NCI-H524 (cell line): ENCODE measurements at regions not wholly inside any gene's neighbourhood (a gene's known extent, or its start where the extent isn't known, plus 50 kb on each side); places are given as distances from the start of the nearest gene placed in this dataset.
"Not testable (repeated sequence)": the region's sequence is repeated elsewhere in the genome, so short reads cannot be mapped to it uniquely, and the experiment has no call there.

Experiments
- DNase-seq, 2 experiments: peaks; one replicate each; lab custom pipeline; 2025; lab: John Stamatoyannopoulos, UW

- DNase-seq = no peak
Observed at GRCh38 chr22:22193923-22194322, 50.7 kb upstream of the VPREB1 start.

DNA sequence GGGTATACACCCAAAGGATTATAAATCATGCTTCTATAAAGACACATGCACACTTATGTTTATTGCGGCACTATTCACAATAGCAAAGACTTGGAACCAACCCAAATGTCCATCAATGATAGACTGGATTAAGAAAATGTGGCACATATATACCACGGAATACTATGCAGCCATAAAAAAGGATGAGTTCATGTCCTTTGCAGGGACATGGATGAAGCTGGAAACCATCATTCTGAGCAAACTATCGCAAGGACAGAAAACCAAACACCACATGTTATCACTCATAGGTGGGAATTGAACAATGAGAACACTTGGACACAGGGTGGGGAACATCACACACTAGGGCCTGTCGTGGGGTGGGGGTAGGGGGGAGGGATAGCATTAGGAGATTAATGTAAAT lies 51.1 kb upstream of the VPREB1 start:
- DNase-seq = not testable (repeated sequence)

GRCh38 chr22:22193006-22193405 lies 51.6 kb upstream of the VPREB1 start:
- DNase-seq = not testable (repeated sequence)

DNA sequence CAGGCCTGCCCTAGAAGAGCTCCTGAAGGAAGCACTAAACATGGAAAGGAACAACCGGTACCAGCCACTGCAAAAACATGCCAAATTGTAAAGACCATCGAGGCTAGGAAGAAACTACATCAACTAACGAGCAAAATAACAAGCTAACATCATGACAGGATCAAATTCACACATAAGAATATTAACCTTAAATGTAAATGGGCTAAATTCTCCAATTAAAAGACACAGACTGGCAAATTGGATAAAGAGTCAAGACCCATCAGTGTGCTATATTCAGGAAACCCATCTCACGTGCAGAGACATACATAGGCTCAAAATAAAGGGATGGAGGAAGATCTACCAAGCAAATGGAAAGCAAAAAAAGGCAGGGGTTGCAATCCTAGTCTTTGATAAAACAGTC lies 54.8 kb upstream of the VPREB1 start:
- not testable (repeated sequence) for DNase-seq

DNA sequence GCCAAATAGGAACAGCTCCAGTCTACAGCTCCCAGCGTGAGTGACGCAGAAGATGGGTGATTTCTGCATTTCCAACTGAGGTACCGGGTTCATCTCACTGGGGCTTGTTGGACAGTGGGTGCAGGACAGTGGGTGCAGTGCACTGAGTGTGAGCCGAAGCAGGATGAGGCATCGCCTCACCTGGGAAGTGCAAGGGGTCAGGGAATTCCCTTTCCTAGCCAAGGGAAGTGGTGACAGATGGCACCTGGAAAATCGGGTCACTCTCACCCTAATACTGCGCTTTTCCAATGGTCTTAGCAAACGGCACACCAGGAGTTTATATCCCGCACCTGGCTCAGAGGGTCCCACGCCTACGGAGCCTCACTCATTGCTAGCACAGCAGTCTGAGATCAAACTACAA lies 56.7 kb upstream of the VPREB1 start:
- not testable (repeated sequence) for DNase-seq

GRCh38 chr22:22187299-22187698 lies 57.3 kb upstream of the VPREB1 start:
- no peak for DNase-seq

- no peak for DNase-seq
Observed at GRCh38 chr22:22185844-22186499, 58.6 kb upstream of the VPREB1 start.

- DNase-seq = no peak
Observed at GRCh38 chr22:22185217-22185616, 59.4 kb upstream of the VPREB1 start.

GRCh38 chr22:22184277-22184807 lies 60.2 kb upstream of the VPREB1 start:
- DNase-seq = no peak

GRCh38 chr22:22182990-22183264 lies 61.7 kb upstream of the VPREB1 start:
- DNase-seq = no peak

DNA sequence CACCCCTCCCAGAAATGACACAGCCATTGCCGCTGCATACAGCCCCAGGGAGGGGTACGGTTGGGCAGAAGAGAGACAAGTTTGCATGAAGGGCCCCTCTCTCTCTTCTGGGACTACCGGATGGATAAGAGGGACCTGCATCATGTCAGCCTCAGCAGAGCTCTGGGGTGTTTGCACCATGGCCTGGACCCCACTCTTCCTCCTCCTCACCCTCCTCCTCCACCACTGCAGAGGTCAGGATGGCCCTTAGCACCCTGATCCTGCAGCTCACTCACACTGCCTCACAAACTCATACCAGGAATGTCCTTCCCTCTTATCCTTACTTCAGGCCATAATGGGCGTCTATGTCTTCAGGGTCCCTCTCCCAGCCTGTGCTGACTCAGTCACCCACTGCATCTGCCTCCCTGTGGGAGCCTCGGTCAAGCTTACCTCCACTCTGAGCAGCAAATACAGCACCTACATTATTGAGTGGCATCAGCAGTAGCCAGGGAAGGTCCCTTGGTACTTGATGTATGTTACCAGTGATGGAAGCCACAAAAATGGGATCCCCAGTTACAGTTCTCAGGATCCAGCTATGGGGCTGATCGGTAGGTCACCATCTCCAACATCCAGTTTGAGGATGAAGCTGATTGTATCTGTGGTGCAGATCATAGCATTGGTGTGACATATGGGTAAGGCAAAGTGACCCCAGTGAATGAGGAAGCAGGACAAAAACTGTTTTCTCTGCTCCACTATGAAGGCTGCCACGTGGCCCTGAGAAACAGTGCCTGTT lies 62.2 kb upstream of the VPREB1 start:
- DNase-seq = no peak

- no peak for DNase-seq
Observed at GRCh38 chr22:22181341-22181850, 63.2 kb upstream of the VPREB1 start.

DNA sequence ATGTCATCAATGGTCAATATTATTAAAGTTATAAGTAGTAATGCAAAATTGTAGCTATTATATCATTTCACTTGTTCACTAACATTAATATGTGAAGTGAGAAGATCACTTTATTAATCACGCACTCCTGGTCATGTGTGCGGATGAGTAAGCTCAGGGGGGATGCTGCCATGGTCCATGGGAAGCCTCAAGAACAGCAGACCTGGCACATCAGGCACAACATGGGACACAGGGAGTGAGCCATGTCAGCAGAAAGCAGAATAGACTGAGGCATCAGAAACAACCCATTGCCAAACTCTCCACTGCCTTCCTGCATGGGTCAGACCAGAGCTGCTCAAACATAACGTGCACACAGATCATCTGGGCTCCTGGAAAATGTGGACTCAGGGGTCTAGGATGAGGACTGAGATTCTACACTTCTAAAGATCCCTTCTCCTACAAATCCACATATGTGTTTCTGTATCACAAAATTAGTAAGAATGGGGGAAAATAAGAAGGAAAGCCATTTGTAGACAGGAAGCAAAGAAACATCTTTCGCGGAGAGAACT lies 63.8 kb upstream of the VPREB1 start:
- no peak for DNase-seq

GRCh38 chr22:22179858-22180257 lies 64.7 kb upstream of the VPREB1 start:
- no peak for DNase-seq

DNA sequence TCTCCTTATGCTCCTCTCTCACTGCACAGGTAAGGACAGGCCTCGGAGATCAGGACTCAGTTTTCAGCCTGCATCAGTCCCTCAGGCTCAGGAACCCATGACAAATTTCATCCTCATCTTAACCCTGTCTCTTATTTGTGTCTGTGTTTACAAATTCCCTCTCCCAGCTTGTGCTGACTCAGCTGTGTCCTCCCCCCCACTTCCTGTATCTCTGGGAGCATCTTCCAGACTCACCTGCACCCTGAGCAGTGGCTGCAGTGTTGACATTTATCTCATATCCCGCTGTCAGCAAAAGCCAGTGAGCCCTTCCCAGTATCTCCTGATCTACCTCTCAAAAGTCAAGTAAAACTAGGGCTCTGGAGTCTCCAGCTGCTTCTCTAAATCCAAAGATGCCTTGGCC lies 65.6 kb upstream of the VPREB1 start:
- DNase-seq = no peak

DNA sequence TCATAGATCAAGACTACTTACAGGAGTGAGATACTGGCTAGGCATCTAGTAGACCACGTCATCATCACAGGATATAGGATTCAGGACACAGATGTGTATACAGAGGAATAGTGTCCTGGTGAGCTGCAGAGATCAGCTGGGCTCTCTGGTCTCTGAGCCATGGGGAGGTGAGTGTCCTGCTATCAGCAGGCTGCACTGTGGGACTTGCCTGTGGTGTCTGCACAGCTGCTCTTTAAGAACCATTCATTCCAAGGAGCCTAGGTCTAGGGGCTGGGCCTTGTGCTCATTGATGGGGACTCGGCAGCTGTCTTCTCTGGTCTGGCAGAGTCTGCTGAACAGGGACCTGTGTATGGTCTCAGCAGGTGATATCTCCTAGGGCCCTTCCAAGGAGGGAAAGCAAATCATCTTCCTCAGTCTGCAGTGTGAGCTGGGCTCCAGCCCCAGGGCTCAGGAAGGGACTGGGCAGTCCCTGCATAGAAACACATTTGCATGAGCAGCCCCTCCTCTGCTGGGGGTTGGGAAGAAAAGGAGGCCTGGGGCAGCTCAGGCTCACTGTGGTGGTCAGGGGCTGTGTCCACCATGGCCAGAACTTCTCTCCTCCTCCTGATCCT lies 66.1 kb upstream of the VPREB1 start:
- DNase-seq = no peak

DNA sequence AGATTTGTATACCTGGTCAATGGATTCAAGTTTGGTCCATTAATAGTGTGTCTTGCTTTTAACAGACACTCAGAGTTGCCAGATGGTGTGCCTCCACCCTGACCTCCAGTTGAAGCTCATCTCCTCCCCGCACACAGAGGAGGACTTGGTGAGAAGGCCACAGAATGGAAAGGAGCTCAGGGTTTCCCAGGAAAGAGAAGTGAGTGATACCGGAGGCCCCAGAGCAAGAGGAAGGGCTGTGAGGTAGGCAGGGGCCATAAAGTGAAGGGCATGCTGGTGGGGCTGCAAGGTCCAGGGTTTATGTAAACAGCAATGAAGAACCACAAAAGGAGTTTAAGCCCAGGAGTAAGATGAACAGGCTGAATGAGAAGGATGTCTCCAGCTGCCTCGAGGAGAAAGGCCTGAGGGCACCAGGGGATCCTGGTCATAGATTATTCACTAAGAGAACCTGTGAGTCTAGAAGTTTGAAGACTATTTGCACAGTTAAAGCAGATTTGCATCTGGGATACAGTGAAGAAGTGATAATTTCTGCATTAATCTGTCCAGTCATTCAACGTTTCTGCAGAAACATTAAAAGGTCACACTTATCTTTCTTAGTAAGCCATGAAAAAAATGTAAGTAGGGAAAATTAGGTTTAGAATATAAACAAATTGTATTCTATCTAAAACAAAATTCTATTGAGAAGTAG lies 67.5 kb upstream of the VPREB1 start:
- DNase-seq = no peak

- not testable (repeated sequence) for DNase-seq
Observed at GRCh38 chr22:22172896-22173628, 71.5 kb upstream of the VPREB1 start.

GRCh38 chr22:22171357-22172218 lies 73.0 kb upstream of the VPREB1 start:
- DNase-seq = peak; percentile 13 to 48

DNA sequence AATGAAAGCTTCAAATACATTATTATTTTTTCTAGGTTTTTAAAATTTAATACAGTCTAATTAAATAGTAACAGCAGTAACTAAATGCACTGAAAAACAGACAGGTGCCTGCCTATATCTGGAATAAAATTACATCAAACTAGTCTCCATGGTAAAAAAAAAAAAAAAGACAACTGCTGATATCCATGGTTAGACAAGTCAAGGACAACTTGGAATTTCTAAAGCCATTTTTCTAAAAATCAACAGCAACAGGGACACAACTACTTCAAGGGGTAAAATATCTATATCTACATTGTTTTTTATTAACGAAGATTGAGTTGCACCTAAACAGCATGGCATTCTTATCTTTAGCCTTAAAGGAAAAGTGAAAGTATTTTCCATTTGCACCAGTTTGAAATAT lies 74.7 kb upstream of the VPREB1 start:
- no peak for DNase-seq
